Skeletal muscle tissue (tissue), 3 donors: ENCODE measurements at regions not wholly inside any gene's neighbourhood (a gene's known extent, or its start where the extent isn't known, plus 50 kb on each side); places are given as distances from the start of the nearest gene placed in this dataset.
"Not testable (repeated sequence)": the region's sequence is repeated elsewhere in the genome, so short reads cannot be mapped to it uniquely, and the experiment has no call there.

Source experiments
- H3K27ac ChIP-seq: one replicate; pipeline ENCODE4 v1.7.0; 2013; ENCODE audit warnings: mild to moderate bottlenecking, low read depth, low read length, inconsistent platforms
- H3K27me3 ChIP-seq, 3 donors: one replicate each; pipeline ENCODE4 v1.7.0; 2013; ENCODE audit warnings: low read length in 3 of 3; ENCODE audit not compliant: control insufficient read depth in 3 of 3, insufficient read depth in 3 of 3
- H3K36me3 ChIP-seq, 3 donors: one replicate each; pipeline ENCODE4 v1.7.0; 2013; ENCODE audit warnings: low read length in 3 of 3; ENCODE audit not compliant: control insufficient read depth in 3 of 3, insufficient read depth in 3 of 3
- H3K4me1 ChIP-seq, 3 donors: one replicate each; pipeline ENCODE4 v1.7.0; 2013; ENCODE audit warnings: low read length in 3 of 3, mild to moderate bottlenecking in 3 of 3; ENCODE audit not compliant: control insufficient read depth in 3 of 3, insufficient read depth in 3 of 3
- H3K4me3 ChIP-seq, 3 donors: one replicate each; pipeline ENCODE4 v1.7.0; 2013; ENCODE audit warnings: low read length in 3 of 3
- H3K9ac ChIP-seq, 3 donors: one replicate each; pipeline ENCODE4 v1.7.0; 2013; ENCODE audit warnings: low read length in 3 of 3, mild to moderate bottlenecking in 3 of 3, moderate library complexity in 2 of 3, low read depth in 1 of 3
- H3K9me3 ChIP-seq, 3 donors: one replicate each; pipeline ENCODE4 v1.7.0; 2013; ENCODE audit warnings: low read length in 3 of 3; ENCODE audit not compliant: control insufficient read depth in 3 of 3
- donor health status: Osteomylitis.

DNA sequence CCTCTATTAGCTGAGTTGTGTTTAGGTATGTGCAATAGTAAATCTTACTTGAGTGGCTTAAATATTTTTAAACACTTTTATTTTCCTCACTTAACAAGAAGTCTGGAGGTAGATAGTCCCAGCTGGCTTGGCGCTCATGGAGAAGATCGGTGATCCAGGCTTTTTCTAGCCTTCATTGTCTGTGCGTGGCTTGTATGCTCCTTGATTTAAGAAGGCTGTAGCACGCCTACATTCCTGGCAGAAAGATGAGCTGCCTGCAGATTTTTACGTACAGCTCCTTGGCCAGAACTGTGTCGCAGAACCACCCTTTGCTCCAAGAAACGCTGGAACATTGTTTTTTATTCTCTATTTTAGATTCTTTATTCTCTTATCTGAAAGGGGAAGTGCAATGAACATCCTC, 284.1 kb downstream of the KIF20B start:
- no peak overlapping the region for H3K4me3 ChIP-seq
- no peaks in the 10 kb centered on the region for H3K4me1 ChIP-seq

GRCh38 chr10:89988361-89988760, 287.0 kb downstream of the KIF20B start:
- H3K36me3 ChIP-seq, H3K4me3 ChIP-seq, H3K9ac ChIP-seq, H3K9me3 ChIP-seq, H3K27ac ChIP-seq, H3K4me1 ChIP-seq, H3K27me3 ChIP-seq: not testable (repeated sequence)

More for the DNA sequence above, 284.1 kb downstream of the KIF20B start:
- H3K9me3 ChIP-seq: no peaks in the 10 kb centered on the region
- no peak overlapping the region for H3K9ac ChIP-seq
- no peak overlapping the region for H3K27ac ChIP-seq
- no peaks in the 10 kb centered on the region for H3K27me3 ChIP-seq
- H3K36me3 ChIP-seq: no peaks in the 10 kb centered on the region

DNA sequence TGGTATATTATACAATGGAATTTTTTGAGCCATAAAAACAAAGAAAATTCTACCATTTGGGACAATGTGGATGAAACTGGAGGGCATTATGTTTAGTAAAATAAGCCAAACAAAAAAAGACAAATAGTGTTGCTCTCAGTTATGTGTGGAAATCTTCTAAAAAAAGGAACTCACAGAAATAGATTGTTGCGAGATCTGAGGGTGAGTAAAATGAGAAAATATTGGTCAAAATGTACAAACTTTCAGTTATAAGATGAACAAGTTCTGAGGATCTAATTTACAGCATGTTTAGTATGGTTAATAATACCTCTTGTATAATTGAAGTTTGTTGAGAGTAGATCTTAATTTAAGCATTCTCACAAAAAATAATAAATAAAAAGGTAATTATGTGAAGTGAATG, 291.2 kb downstream of the KIF20B start:
- H3K4me3 ChIP-seq: no peak overlapping the region

DNA sequence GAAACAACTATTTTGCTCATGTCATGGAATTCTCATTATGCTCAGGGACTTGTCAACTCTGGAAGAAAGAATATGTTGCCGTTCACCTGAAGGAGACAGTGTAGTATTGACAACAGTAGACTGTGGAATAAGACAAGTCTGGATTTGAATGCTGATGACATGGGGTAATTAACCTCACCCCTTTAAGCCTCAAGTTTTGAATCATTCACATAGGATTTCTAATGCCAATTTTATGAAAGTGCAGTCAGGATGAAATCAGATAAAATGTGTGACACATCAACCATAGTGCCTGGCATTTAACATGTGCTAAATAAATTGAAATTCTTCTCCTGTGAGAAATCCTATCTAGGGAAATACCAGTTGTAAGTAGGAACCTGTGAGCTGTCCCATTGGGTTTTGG, 305.8 kb downstream of the KIF20B start:
- H3K9ac ChIP-seq: no peak overlapping the region
- no peaks in the 10 kb centered on the region for H3K27me3 ChIP-seq
- H3K4me1 ChIP-seq: no peaks in the 10 kb centered on the region
- no peaks in the 10 kb centered on the region for H3K9me3 ChIP-seq
- no peak overlapping the region for H3K27ac ChIP-seq
- no peak overlapping the region for H3K4me3 ChIP-seq
- no peaks in the 10 kb centered on the region for H3K36me3 ChIP-seq

More for the DNA sequence above, 291.2 kb downstream of the KIF20B start:
- Histone ChIP-seq H3K27me3 (no peaks in the 10 kb centered on the region), H3K27ac (no peak overlapping the region), H3K4me1 (no peaks in the 10 kb centered on the region), H3K9ac (no peak overlapping the region), H3K36me3 (no peaks in the 10 kb centered on the region), H3K9me3 (no peaks in the 10 kb centered on the region)

DNA sequence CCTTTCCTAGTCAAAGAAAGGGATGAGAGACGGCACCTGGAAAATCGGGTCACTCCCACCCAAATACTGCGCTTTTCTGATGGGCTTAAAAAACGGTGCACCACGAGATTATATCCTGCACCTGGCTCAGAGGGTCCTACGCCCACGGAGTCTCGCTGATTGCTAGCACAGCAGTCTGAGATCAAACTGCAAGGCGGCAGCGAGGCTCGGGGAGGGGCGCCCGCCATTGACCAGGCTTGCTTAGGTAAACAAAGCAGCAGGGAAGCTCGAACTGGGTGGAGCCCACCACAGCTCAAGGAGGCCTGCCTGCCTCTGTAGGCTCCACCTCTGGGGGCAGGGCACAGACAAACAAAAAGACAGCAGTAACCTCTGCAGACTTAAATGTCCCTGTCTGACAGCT, 309.9 kb downstream of the KIF20B start:
- not testable (repeated sequence) for H3K4me3 ChIP-seq, H3K27ac ChIP-seq, H3K4me1 ChIP-seq, H3K9ac ChIP-seq, H3K9me3 ChIP-seq, H3K27me3 ChIP-seq, H3K36me3 ChIP-seq

DNA sequence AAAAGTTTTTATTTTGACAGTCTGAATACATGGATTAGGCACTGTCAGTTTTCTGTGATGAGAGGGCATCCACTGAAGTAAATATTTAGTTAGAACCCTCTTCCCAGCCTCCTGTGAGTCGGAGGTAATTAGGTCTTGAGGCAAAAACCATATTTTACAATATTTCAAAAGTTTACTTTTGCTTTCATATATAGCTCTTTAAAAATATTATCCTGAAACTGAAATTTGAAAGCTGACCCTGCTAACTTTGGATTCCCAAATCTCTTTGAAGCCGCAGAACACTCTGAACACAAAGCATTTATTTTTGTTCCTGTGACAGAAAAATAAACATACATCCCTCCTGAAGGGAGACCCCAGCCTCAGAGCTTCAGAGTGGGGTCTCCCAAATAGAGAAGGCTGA, 317.4 kb downstream of the KIF20B start:
- no peak overlapping the region for H3K27ac ChIP-seq

DNA sequence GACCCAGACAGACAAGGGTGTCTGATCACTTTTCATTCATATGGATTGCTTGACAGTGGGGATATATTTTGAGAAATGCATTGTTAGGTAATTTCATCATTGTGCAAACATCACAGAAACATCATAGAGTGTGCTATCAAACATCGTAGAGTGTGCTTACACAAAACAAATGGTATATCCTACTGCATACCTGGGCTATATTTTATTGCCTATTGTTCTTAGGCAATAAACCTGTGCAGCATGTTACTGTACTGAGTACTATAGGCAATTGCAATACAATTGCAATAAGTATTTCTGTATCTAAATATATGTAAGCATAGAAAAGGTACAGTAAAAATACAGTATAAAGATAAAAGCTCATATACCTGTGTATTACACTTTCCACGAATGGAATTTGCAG, 319.1 kb downstream of the KIF20B start:
- no peak overlapping the region for H3K9ac ChIP-seq
- no peak overlapping the region for H3K27ac ChIP-seq
- no peaks in the 10 kb centered on the region for H3K36me3 ChIP-seq
- no peak overlapping the region for H3K4me3 ChIP-seq
- H3K27me3 ChIP-seq: no peaks in the 10 kb centered on the region
- no peaks in the 10 kb centered on the region for H3K9me3 ChIP-seq
- H3K4me1 ChIP-seq: no peaks in the 10 kb centered on the region

More for the DNA sequence above, 317.4 kb downstream of the KIF20B start:
- Histone ChIP-seq H3K9ac (no peak overlapping the region), H3K9me3 (no peaks in the 10 kb centered on the region), H3K27me3 (no peaks in the 10 kb centered on the region), H3K4me3 (no peak overlapping the region), H3K4me1 (no peaks in the 10 kb centered on the region), H3K36me3 (no peaks in the 10 kb centered on the region)

DNA sequence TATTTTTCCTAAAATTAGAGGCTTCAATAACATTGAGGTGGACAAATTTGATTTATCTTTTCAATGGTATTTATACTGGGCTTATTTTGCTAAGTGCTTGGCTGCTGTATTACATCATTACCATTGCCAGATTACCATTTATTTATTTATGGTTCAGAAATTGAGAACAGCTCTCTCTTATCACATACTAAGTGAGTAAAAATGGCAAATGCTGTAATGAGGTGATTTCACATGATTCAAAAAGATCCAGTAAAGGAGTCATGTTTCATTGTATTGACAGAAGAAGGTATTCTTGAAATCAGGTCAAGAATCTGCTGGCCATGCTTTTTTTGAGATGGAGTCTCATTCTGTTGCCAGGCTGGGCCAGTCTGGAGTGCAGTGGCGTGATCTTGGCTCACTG, 322.6 kb downstream of the KIF20B start:
- no peaks in the 10 kb centered on the region for H3K27me3 ChIP-seq
- no peaks in the 10 kb centered on the region for H3K36me3 ChIP-seq
- H3K9ac ChIP-seq: no peak overlapping the region
- H3K4me1 ChIP-seq: no peaks in the 10 kb centered on the region
- no peaks in the 10 kb centered on the region for H3K9me3 ChIP-seq
- no peak overlapping the region for H3K27ac ChIP-seq
- no peak overlapping the region for H3K4me3 ChIP-seq

DNA sequence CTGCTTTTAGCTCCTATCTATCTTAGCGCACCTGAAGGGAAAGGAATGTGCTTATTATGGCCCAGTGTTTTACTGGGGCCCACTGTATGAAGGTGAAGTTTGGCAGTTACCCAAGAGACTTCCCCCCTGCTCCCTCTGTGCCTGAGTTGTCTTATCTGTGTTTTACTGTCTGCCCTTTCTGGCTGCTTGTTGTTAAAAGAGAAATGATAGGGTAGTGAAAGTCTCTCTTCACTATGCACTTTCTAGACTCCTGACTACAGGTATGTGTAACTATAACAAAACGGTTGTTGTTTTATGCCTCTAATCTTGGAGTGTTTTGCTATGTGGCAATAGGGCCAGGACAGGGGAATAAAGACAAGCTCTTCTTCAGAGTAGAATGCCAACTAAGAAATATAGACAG, 326.9 kb downstream of the KIF20B start:
- H3K27ac ChIP-seq: no peak overlapping the region
- H3K36me3 ChIP-seq: no peaks in the 10 kb centered on the region
- no peak overlapping the region for H3K4me3 ChIP-seq

DNA sequence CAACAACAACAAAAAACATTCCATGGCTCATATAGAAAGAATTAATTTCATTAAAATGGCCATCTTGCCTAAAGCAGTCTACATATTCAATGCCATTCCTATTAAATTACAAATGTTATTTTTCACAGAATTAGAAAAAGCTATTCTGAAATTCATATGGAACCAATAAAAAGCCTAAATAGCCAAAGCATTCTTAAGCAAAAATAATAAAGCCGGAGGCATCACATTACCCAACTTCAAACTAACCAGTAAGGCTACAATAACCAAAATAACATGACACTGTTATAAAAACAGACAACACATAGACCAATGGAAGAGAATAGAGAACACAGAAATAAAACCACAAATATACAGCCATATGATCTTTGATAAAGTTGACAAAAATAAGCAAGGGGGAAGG, 330.4 kb downstream of the KIF20B start:
- Histone ChIP-seq H3K27me3 (no peaks in the 10 kb centered on the region), H3K27ac (no peak overlapping the region), H3K9me3 (no peaks in the 10 kb centered on the region)

More for the DNA sequence above, 326.9 kb downstream of the KIF20B start:
- Histone ChIP-seq H3K9me3 (no peaks in the 10 kb centered on the region), H3K27me3 (no peaks in the 10 kb centered on the region), H3K4me1 (no peaks in the 10 kb centered on the region), H3K9ac (no peak overlapping the region)

DNA sequence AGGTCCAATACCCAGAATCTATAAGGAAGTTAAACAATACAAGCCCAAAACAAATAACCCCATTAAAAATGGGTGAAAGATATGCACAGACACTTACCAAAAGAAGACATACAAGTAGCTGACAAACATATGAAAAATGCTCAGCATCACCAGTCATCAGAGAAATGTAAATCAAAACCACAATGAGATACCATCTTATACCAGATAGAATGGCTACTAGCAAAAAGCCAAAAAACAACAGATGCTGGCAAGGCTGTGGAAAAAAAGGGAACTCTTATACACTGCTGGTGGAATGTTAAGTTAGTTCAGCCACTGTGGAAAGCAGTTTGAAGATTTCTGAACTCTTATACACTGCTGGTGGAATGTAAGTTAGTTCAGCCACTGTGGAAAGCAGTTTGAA, 331.1 kb downstream of the KIF20B start:
- Histone ChIP-seq H3K36me3 (no peaks in the 10 kb centered on the region), H3K9me3 (no peaks in the 10 kb centered on the region), H3K27me3 (no peaks in the 10 kb centered on the region), H3K27ac (no peak overlapping the region), H3K9ac (no peak overlapping the region), H3K4me3 (no peak overlapping the region), H3K4me1 (no peaks in the 10 kb centered on the region)

More for the DNA sequence above, 330.4 kb downstream of the KIF20B start:
- no peaks in the 10 kb centered on the region for H3K36me3 ChIP-seq
- H3K4me3 ChIP-seq: no peak overlapping the region
- no peaks in the 10 kb centered on the region for H3K4me1 ChIP-seq
- H3K9ac ChIP-seq: no peak overlapping the region
